ENCODE measurements at regions not wholly inside any gene's neighbourhood (a gene's known extent, or its start where the extent isn't known, plus 50 kb on each side); places are given as distances from the start of the nearest gene placed in this dataset.

- TF ChIP-seq EZH2 (optimal IDR thresholded peaks at IDR 0.05; ENCODE audit: low read depth, low read length) = no peak
- TF ChIP-seq CTCF (IDR thresholded peaks at IDR 0.05; ENCODE audit: low read length) = no peak
- no peak for TF ChIP-seq EZH2phosphoT487 (IDR thresholded peaks at IDR 0.05; ENCODE audit: low read length)
These were observed 212.5 kb upstream of the IER5L start for GRCh38 chr9:129390541-129390940.

Data from MM.1S (cell line).